ENCODE measurements at regions not wholly inside any gene's neighbourhood (a gene's known extent, or its start where the extent isn't known, plus 50 kb on each side); places are given as distances from the start of the nearest gene placed in this dataset.
A peak's percentile ranks its signal among the peaks of the same experiment; 100 is the strongest.

GRCh38 chr6:33915134-33915533 lies 111.3 kb upstream of the MLN start:
- Histone ChIP-seq H3K9me2 (replicated peaks; ENCODE audit: control insufficient read depth, low read length) (no peaks in the 10 kb centered on the region), H3K79me2 (ENCODE audit: control insufficient read depth, low read length) (no peaks in the 10 kb centered on the region), H4K20me1 (ENCODE audit: control insufficient read depth, insufficient read depth, low read depth, low read length) (0 out of 2 replicates have a peak, but pooled peaks cover 4% of the 10 kb centered on the region), H3K27me3 (ENCODE audit: control insufficient read depth, low read length) (peaks cover 41% of the 10 kb centered on the region), H3K27ac (ENCODE audit: low read depth, low read length) (no peak overlapping the region), H3F3A (ENCODE audit: control insufficient read depth, insufficient read depth) (no peaks in the 10 kb centered on the region), H3K4me2 (ENCODE audit: low read length) (no peak overlapping the region), H3K36me3 (ENCODE audit: control insufficient read depth, low read length) (no peaks in the 10 kb centered on the region), H3K4me3 (ENCODE audit: low read length) (no peak overlapping the region), H3K4me1 (ENCODE audit: control insufficient read depth, low read length) (peaks cover 12% of the 10 kb centered on the region), H3K9me3 (ENCODE audit: control insufficient read depth, insufficient read depth, low read length) (no peaks in the 10 kb centered on the region)
- TF ChIP-seq EZH2phosphoT487 (IDR thresholded peaks at IDR 0.05; ENCODE audit: borderline replicate concordance, low read length) (no peak), CTCF (IDR thresholded peaks at IDR 0.05; ENCODE audit: low read depth, low read length, poor library complexity, severe bottlenecking) (no peak)

GRCh38 chr6:33914645-33915044 lies 110.8 kb upstream of the MLN start:
- Histone ChIP-seq H3K4me3 (ENCODE audit: low read length) (no peak overlapping the region), H3F3A (ENCODE audit: control insufficient read depth, insufficient read depth) (no peaks in the 10 kb centered on the region), H3K4me2 (ENCODE audit: low read length) (0 out of 2 replicates have a peak overlapping the region, but pooled peaks have one; percentile 10), H3K27ac (ENCODE audit: low read depth, low read length) (no peak overlapping the region), H3K9me3 (ENCODE audit: control insufficient read depth, insufficient read depth, low read length) (no peaks in the 10 kb centered on the region), H4K20me1 (ENCODE audit: control insufficient read depth, insufficient read depth, low read depth, low read length) (0 out of 2 replicates have a peak, but pooled peaks cover 4% of the 10 kb centered on the region), H3K36me3 (ENCODE audit: control insufficient read depth, low read length) (no peaks in the 10 kb centered on the region), H3K9me2 (replicated peaks; ENCODE audit: control insufficient read depth, low read length) (no peaks in the 10 kb centered on the region), H3K27me3 (ENCODE audit: control insufficient read depth, low read length) (peaks cover 41% of the 10 kb centered on the region), H3K79me2 (ENCODE audit: control insufficient read depth, low read length) (no peaks in the 10 kb centered on the region), H3K4me1 (ENCODE audit: control insufficient read depth, low read length) (peaks cover 12% of the 10 kb centered on the region)
- TF ChIP-seq EZH2phosphoT487 (IDR thresholded peaks at IDR 0.05; ENCODE audit: borderline replicate concordance, low read length) (no peak), CTCF (IDR thresholded peaks at IDR 0.05; ENCODE audit: low read depth, low read length, poor library complexity, severe bottlenecking) (no peak)

- TF ChIP-seq CTCF (IDR thresholded peaks at IDR 0.05; ENCODE audit: low read depth, low read length, poor library complexity, severe bottlenecking) (no peak), EZH2phosphoT487 (IDR thresholded peaks at IDR 0.05; ENCODE audit: borderline replicate concordance, low read length) (no peak)
- Histone ChIP-seq H3K9me3 (ENCODE audit: control insufficient read depth, insufficient read depth, low read length) (no peaks in the 10 kb centered on the region), H4K20me1 (ENCODE audit: control insufficient read depth, insufficient read depth, low read depth, low read length) (0 out of 2 replicates have a peak, but pooled peaks cover 4% of the 10 kb centered on the region), H3K27me3 (ENCODE audit: control insufficient read depth, low read length) (peaks cover 44% of the 10 kb centered on the region), H3K9me2 (replicated peaks; ENCODE audit: control insufficient read depth, low read length) (no peaks in the 10 kb centered on the region), H3K4me3 (ENCODE audit: low read length) (no peak overlapping the region), H3K4me1 (ENCODE audit: control insufficient read depth, low read length) (peaks cover 12% of the 10 kb centered on the region), H3K36me3 (ENCODE audit: control insufficient read depth, low read length) (no peaks in the 10 kb centered on the region), H3K27ac (ENCODE audit: low read depth, low read length) (no peak overlapping the region), H3K4me2 (ENCODE audit: low read length) (no peak overlapping the region), H3F3A (ENCODE audit: control insufficient read depth, insufficient read depth) (no peaks in the 10 kb centered on the region), H3K79me2 (ENCODE audit: control insufficient read depth, low read length) (no peaks in the 10 kb centered on the region)
These were observed 108.4 kb upstream of the MLN start for GRCh38 chr6:33912195-33912594.
